ENCODE measurements at regions not wholly inside any gene's neighbourhood (a gene's known extent, or its start where the extent isn't known, plus 50 kb on each side); places are given as distances from the start of the nearest gene placed in this dataset.

GRCh38 chr12:94023879-94024278 is 124.5 kb upstream of the PLXNC1 start:
- TF ChIP-seq CBFB (IDR thresholded peaks at IDR 0.05; ENCODE audit: low read depth) (no peak), CTCF (IDR thresholded peaks at IDR 0.05 in 2 of 3, conservative IDR thresholded peaks at IDR 0.05 in 1 of 3; ENCODE audit: control insufficient read depth in 2 of 3, extremely low read depth in 1 of 3, insufficient read depth in 1 of 3, low read depth in 3 of 3, low read length in 3 of 3) (no peak), TAF1 (IDR thresholded peaks at IDR 0.05; ENCODE audit: borderline replicate concordance, low read depth, low read length) (no peak), FOXK2 (IDR thresholded peaks at IDR 0.05) (no peak), HDAC2 (IDR thresholded peaks at IDR 0.05) (no peak), BHLHE40 (IDR thresholded peaks at IDR 0.05; ENCODE audit: borderline replicate concordance in 1 of 2, low read depth in 2 of 2, low read length in 1 of 2) (no peak), ZBTB33 (IDR thresholded peaks at IDR 0.05) (no peak), CHD2 (IDR thresholded peaks at IDR 0.05; ENCODE audit: borderline replicate concordance, low read depth, low read length) (no peak)
